SK-N-SH (cell line): ENCODE measurements at regions not wholly inside any gene's neighbourhood (a gene's known extent, or its start where the extent isn't known, plus 50 kb on each side); places are given as distances from the start of the nearest gene placed in this dataset.

Source experiments
- CTCF ChIA-PET: fragments of 300-600, 350-600 bp; formaldehyde crosslinking; extraction: SDS; loops from one replicate; lab custom pipeline; 2021; lab: Yijun Ruan, JAX
- POLR2A ChIA-PET: fragments of 350-600 bp; sonication (Branson Sonifier 250); formaldehyde crosslinking; extraction: SDS; loops from one replicate; lab custom pipeline; 2020; ENCODE audit warnings: antibody characterized with exemption, inconsistent platforms; lab: Yijun Ruan, JAX
- DNase-seq: peaks from one replicate; pipeline ENCODE4 v3.0.0; 2012
- H2AFZ ChIP-seq: fragments of 200-600 bp; sonication (generic); 2 replicates; pipeline ENCODE4 v1.8.1; 2016; ENCODE audit warnings: antibody characterized with exemption, mild to moderate bottlenecking, low read depth
- H3F3A ChIP-seq: fragments of 200-600 bp; sonication (generic); replicated peaks from 2 replicates; pipeline ENCODE3; 2016; ENCODE audit warnings: antibody characterized with exemption, mild to moderate bottlenecking; ENCODE audit not compliant: insufficient read depth
- H3K27ac ChIP-seq, 2 experiments: fragments of 200-500 bp in 1 of 2; fragments of 200-600 bp in 1 of 2; sonication (Bioruptor generic) in 1 of 2; sonication (generic), shearing (Covaris generic) in 1 of 2; 2 replicates each; pipeline versions ENCODE4 v1.5.1 to v1.6.1; 2014 to 2016; ENCODE audit warnings: low read depth in 2 of 2, inconsistent platforms in 1 of 2, low read length in 1 of 2, mild to moderate bottlenecking in 1 of 2, mixed read lengths in 1 of 2
- H3K27me3 ChIP-seq: fragments of 200-600 bp; sonication (generic), shearing (Covaris generic); 2 replicates; pipeline ENCODE4 v1.6.1; 2016; ENCODE audit warnings: mixed run types; ENCODE audit not compliant: insufficient read depth
- H3K36me3 ChIP-seq, 2 experiments: fragments of 200-500 bp in 1 of 2; fragments of 200-600 bp in 1 of 2; sonication (Bioruptor generic) in 1 of 2; sonication (generic) in 1 of 2; replicated peaks in 1 of 2; 2 replicates each; pipeline versions ENCODE3 to v1.5.1; 2014 to 2016; ENCODE audit warnings: low read length in 1 of 2, mild to moderate bottlenecking in 1 of 2; ENCODE audit not compliant: insufficient read depth in 2 of 2, control insufficient read depth in 1 of 2
- H3K4me1 ChIP-seq, 2 experiments: fragments of 200-500 bp in 1 of 2; fragments of 200-600 bp in 1 of 2; sonication (Bioruptor generic) in 1 of 2; sonication (generic), shearing (Covaris generic) in 1 of 2; 2 replicates each; pipeline versions ENCODE4 v1.5.1 to v1.6.1; 2014 to 2016; ENCODE audit warnings: low read depth in 1 of 2, low read length in 1 of 2, mixed run types in 1 of 2; ENCODE audit not compliant: insufficient read depth in 2 of 2, control insufficient read depth in 1 of 2
- H3K4me2 ChIP-seq: fragments of 200-600 bp; sonication (generic), shearing (Covaris generic); 2 replicates; pipeline ENCODE4 v1.6.1; 2017; ENCODE audit warnings: mixed run types
- H3K4me3 ChIP-seq, 2 experiments: fragments of 200-500 bp in 1 of 2; fragments of 200-600 bp in 1 of 2; sonication (Bioruptor generic) in 1 of 2; sonication (generic), shearing (Covaris generic) in 1 of 2; 2 replicates each; pipeline versions ENCODE4 v1.5.1 to v1.8.1; 2014 to 2016; ENCODE audit warnings: low read depth in 2 of 2, inconsistent platforms in 1 of 2, low read length in 1 of 2, mild to moderate bottlenecking in 1 of 2, mixed read lengths in 1 of 2, moderate library complexity in 1 of 2
- H3K79me2 ChIP-seq: fragments of 200-600 bp; sonication (generic); 2 replicates; pipeline ENCODE4 v1.8.1; 2017; ENCODE audit warnings: mild to moderate bottlenecking; ENCODE audit not compliant: insufficient read depth
- H3K9ac ChIP-seq: fragments of 200-600 bp; sonication (generic); 2 replicates; pipeline ENCODE4 v1.6.1; 2017; ENCODE audit warnings: mixed run types
- H3K9me2 ChIP-seq: fragments of 200-600 bp; sonication (generic); 2 replicates; pipeline ENCODE4 v1.6.1; 2017; ENCODE audit warnings: mixed run types
- H3K9me3 ChIP-seq: fragments of 200-600 bp; sonication (generic); 2 replicates; pipeline ENCODE4 v1.6.1; 2017; ENCODE audit warnings: mixed run types, mild to moderate bottlenecking, moderate library complexity
- H4K20me1 ChIP-seq: fragments of 200-600 bp; sonication (generic); 2 replicates; pipeline ENCODE4 v1.6.1; 2017; ENCODE audit warnings: mild to moderate bottlenecking, mixed run types; ENCODE audit not compliant: insufficient read depth
- CHD2 ChIP-seq: fragments of 150-350 bp; IDR thresholded peaks from 2 replicates; pipeline ENCODE4 v1.6.1; 2018; ENCODE audit warnings: low read length; ENCODE audit not compliant: partially characterized antibody
- ELF1 ChIP-seq: IDR thresholded peaks from 2 replicates; pipeline ENCODE4 v1.4.0; 2012
- FOXJ3 ChIP-seq: sonication (generic); formaldehyde crosslinking; IDR thresholded peaks from 2 replicates; pipeline ENCODE4 v1.5.1; 2020; ENCODE audit warnings: mild to moderate bottlenecking, missing genetic modification reagents
- MXI1 ChIP-seq: IDR thresholded peaks from 2 replicates; pipeline ENCODE4 v1.6.1; 2012; ENCODE audit warnings: mild to moderate bottlenecking, low read depth, low read length, improper control_type of control experiment
- RAD21 ChIP-seq: IDR thresholded peaks from 2 replicates; pipeline ENCODE4 v1.6.1; 2012; ENCODE audit warnings: mild to moderate bottlenecking, low read length
- RFX5 ChIP-seq: IDR thresholded peaks from 2 replicates; pipeline ENCODE4 v1.6.1; 2012; ENCODE audit warnings: mild to moderate bottlenecking, improper control_type of control experiment, low read length
- TEAD4 ChIP-seq: IDR thresholded peaks from 2 replicates; pipeline ENCODE4 v1.4.0; 2012; ENCODE audit warnings: mild to moderate bottlenecking, borderline replicate concordance; ENCODE audit not compliant: insufficient read depth
- WGBS: methylation state at CpG from one replicate; pipeline ENCODE4 v1.1.6; 2017; ENCODE audit warnings: low lambda C conversion rate; 5-methylcytosine and 5-hydroxymethylcytosine counted together
- TF ChIP-seq, protein P1 (sequence below): IDR thresholded peaks from 2 replicates; pipeline ENCODE4 v1.4.0; 2012; ENCODE audit warnings: low read depth, borderline replicate concordance
- TF ChIP-seq, protein P2 (sequence below): IDR thresholded peaks from 2 replicates; pipeline ENCODE4 v1.6.1; 2012; ENCODE audit warnings: mild to moderate bottlenecking, low read depth, low read length, moderate library complexity

DNA sequence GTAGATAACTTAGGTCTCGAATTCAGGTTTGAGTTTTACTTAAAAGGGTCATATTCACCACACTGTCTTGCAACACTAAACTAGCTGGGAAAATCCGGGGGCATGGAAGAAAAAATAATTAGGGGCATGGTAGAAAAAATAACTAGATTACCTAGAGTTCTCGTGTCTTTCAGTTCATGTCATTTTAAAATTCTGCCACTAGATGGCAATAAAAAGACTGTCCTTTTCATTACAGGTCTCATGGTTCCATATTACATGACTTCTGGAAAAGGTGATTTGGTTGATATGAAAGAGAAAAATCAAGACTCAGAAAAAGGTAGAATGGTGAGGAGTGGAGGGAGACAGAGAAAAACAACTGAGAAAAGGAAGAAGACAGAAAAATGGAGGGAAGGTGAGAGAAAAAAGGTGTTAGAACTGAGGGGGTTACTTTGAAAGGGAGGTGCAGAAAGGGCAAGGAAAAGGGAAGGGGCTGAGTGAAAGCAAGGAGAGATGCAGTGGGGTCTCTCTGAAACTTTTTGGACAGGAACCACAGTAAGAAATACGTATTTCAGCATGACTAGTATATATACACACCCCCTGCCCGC, 299.0 kb downstream of the KLF12 start (continued):
- TF ChIP-seq TEAD4 = no peak
- TF ChIP-seq RFX5 = no peak
- TF ChIP-seq MXI1 = no peak
- TF ChIP-seq CHD2 = no peak
- no peak for TF ChIP-seq ELF1
- TF ChIP-seq, all 33 proteins: peak for 4

DNA sequence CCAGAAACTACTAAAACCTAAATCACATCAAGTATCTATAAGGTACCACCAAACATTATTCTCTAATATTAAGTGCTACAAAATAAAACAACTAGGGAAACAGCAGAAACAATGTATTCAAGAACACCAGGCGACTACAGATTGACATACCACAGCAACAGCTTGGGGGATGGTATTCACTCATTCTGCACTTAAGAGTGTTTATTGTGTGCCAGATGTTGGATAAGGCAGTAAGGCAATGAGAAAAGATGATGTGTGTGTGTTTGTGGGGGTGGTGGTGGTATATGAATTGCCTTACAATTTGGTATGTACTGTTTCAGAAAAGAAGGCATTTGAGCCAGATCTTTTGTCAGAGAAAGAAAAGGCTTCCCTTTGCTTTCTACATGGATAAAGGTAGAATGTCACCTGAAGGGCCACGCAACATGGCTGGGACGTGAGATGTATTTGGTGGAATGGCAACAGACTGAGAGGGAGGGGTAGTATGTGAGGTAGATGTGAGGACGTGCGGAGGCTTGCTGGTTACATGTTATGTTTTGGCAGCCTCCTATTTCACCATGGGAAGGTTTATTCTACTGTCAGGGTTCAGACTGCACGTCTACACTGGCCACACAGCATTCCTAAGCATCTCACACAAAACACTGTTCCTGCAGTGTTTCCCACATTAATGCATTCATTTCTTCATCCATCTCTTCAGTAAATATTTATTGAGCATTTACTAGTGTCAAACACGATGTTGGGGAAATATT, 300.7 kb downstream of the KLF12 start:
- Histone ChIP-seq H2AFZ (no peak overlapping the region), H3K9me3 (no peaks in the 10 kb centered on the region), H4K20me1 (no peaks in the 10 kb centered on the region), H3K4me3 (no peak overlapping the region), H3F3A (no peaks in the 10 kb centered on the region), H3K9me2 (no peaks in the 10 kb centered on the region), H3K79me2 (peaks cover 6% of the 10 kb centered on the region; the same call in 1 of the 2 replicates), H3K4me1 (peaks cover 8 to 11% of the 10 kb centered on the region in 2 experiments; a peak in 3 of 4 replicates), H3K9ac (no peak overlapping the region), H3K27me3 (no peaks in the 10 kb centered on the region), H3K36me3 (no peaks in the 10 kb centered on the region), H3K27ac (no peak overlapping the region), H3K4me2 (no peak overlapping the region)
- POLR2A ChIA-PET = no interaction called here
- no peak for DNase-seq
- TF ChIP-seq, protein P1, sequence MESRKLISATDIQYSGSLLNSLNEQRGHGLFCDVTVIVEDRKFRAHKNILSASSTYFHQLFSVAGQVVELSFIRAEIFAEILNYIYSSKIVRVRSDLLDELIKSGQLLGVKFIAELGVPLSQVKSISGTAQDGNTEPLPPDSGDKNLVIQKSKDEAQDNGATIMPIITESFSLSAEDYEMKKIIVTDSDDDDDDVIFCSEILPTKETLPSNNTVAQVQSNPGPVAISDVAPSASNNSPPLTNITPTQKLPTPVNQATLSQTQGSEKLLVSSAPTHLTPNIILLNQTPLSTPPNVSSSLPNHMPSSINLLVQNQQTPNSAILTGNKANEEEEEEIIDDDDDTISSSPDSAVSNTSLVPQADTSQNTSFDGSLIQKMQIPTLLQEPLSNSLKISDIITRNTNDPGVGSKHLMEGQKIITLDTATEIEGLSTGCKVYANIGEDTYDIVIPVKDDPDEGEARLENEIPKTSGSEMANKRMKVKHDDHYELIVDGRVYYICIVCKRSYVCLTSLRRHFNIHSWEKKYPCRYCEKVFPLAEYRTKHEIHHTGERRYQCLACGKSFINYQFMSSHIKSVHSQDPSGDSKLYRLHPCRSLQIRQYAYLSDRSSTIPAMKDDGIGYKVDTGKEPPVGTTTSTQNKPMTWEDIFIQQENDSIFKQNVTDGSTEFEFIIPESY = no peak
- no peak for TF ChIP-seq RAD21
- TF ChIP-seq, protein P2, sequence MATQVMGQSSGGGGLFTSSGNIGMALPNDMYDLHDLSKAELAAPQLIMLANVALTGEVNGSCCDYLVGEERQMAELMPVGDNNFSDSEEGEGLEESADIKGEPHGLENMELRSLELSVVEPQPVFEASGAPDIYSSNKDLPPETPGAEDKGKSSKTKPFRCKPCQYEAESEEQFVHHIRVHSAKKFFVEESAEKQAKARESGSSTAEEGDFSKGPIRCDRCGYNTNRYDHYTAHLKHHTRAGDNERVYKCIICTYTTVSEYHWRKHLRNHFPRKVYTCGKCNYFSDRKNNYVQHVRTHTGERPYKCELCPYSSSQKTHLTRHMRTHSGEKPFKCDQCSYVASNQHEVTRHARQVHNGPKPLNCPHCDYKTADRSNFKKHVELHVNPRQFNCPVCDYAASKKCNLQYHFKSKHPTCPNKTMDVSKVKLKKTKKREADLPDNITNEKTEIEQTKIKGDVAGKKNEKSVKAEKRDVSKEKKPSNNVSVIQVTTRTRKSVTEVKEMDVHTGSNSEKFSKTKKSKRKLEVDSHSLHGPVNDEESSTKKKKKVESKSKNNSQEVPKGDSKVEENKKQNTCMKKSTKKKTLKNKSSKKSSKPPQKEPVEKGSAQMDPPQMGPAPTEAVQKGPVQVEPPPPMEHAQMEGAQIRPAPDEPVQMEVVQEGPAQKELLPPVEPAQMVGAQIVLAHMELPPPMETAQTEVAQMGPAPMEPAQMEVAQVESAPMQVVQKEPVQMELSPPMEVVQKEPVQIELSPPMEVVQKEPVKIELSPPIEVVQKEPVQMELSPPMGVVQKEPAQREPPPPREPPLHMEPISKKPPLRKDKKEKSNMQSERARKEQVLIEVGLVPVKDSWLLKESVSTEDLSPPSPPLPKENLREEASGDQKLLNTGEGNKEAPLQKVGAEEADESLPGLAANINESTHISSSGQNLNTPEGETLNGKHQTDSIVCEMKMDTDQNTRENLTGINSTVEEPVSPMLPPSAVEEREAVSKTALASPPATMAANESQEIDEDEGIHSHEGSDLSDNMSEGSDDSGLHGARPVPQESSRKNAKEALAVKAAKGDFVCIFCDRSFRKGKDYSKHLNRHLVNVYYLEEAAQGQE = no peak
- TF ChIP-seq FOXJ3 = no peak
- WGBS = 98% methylated on average over 7 of the region's 7 CpGs
- CTCF ChIA-PET = interaction anchor here (1.0 to 3.6 kb wide), 6 partner anchors 11 to 1386 kb away, joined by 3 to 22 read pairs (median 4); no protein-coding TSS in a partner anchor
